Stimulated activated naive B cell treated with anti-CD40 and anti-IgM and Interleukin-4, amounts not matched to agents 10 μg/mL and 1 μg/mL and 100 μg/mL, for 72 hours (primary cell): ENCODE measurements at regions not wholly inside any gene's neighbourhood (a gene's known extent, or its start where the extent isn't known, plus 50 kb on each side); places are given as distances from the start of the nearest gene placed in this dataset.
A peak's percentile ranks its signal among the peaks of the same experiment; 100 is the strongest.
"Not testable (repeated sequence)": the region's sequence is repeated elsewhere in the genome, so short reads cannot be mapped to it uniquely, and the experiment has no call there.

Experiments used
- ATAC-seq, 2 donors: fragments of 150-1000 bp; cut with Tn5 transposase; replicated peaks; 2 replicates each; pipeline ENCODE4 v1.10.0; 2021; ENCODE audit warnings: moderate library complexity in 1 of 2
- DNase-seq: peaks from one replicate; pipeline ENCODE4 v3.0.0; 2021
- H3K27ac Mint-ChIP-seq: one replicate; pipeline ENCODE4 v1.8.0; 2022; ENCODE audit warnings: mild to moderate bottlenecking, mixed read lengths
- H3K27me3 Mint-ChIP-seq, 2 donors: one replicate each; pipeline ENCODE4 v1.8.0; 2022; ENCODE audit warnings: mixed read lengths in 2 of 2
- H3K36me3 Mint-ChIP-seq, 2 donors: one replicate each; pipeline ENCODE4 v1.8.0; 2022; ENCODE audit warnings: mixed read lengths in 2 of 2, mild to moderate bottlenecking in 1 of 2
- H3K4me1 Mint-ChIP-seq, 2 donors: one replicate each; pipeline ENCODE4 v1.8.0; 2022; ENCODE audit warnings: mixed read lengths in 2 of 2, mild to moderate bottlenecking in 1 of 2
- H3K4me3 Mint-ChIP-seq, 2 donors: one replicate each; pipeline ENCODE4 v1.8.0; 2022; ENCODE audit warnings: mild to moderate bottlenecking in 2 of 2, mixed read lengths in 2 of 2, moderate library complexity in 1 of 2
- H3K9me3 Mint-ChIP-seq, 2 donors: one replicate each; pipeline ENCODE4 v1.8.0; 2022; ENCODE audit warnings: mixed read lengths in 2 of 2, mild to moderate bottlenecking in 1 of 2

GRCh38 chr2:196526981-196527725 is 112.4 kb upstream of the CCDC150 start:
- not testable (repeated sequence) for H3K27ac Mint-ChIP-seq, H3K4me1 Mint-ChIP-seq, H3K9me3 Mint-ChIP-seq, H3K27me3 Mint-ChIP-seq, H3K4me3 Mint-ChIP-seq, ATAC-seq, H3K36me3 Mint-ChIP-seq, DNase-seq

- ATAC-seq: no peak
- Mint-ChIP-seq H3K4me1 (peaks cover 3 to 11% of the 10 kb centered on the region in 2 donors), H3K27ac (no peak overlapping the region), H3K9me3 (peaks cover 0 to 2% of the 10 kb centered on the region in 2 donors), H3K36me3 (no peaks in the 10 kb centered on the region), H3K27me3 (peaks cover 0 to 3% of the 10 kb centered on the region in 2 donors), H3K4me3 (no peak overlapping the region)
- DNase-seq: no peak
Measured at GRCh38 chr2:196528486-196529223, 110.9 kb upstream of the CCDC150 start.

DNA sequence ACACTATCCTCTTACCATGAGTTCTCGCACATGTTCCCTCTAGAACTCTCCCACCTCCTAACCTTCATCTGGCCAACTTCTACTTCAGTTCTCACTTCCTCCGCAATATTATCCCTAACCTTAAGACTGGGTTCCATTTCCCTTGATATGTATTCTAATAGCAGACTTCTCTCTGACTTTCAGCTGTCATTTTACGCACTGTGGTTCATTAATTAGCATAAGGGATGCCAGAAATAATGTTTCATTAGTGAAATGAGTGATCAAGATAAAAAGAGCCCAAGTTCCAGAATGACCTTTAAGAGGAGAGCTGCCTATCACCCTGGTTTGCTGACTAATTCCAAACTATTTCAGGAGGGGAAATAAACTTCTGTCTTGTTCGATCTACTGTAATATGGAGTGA is 108.6 kb upstream of the CCDC150 start:
- H3K27ac Mint-ChIP-seq: no peak overlapping the region
- H3K27me3 Mint-ChIP-seq: peaks cover 8 to 14% of the 10 kb centered on the region in 2 donors
- peaks cover 0 to 2% of the 10 kb centered on the region in 2 donors for H3K9me3 Mint-ChIP-seq
- ATAC-seq (peak; percentile 80 to 89), DNase-seq (no peak)
- H3K4me1 Mint-ChIP-seq: peaks cover 3 to 11% of the 10 kb centered on the region in 2 donors
- H3K36me3 Mint-ChIP-seq: no peaks in the 10 kb centered on the region
- H3K4me3 Mint-ChIP-seq: no peak overlapping the region

DNA sequence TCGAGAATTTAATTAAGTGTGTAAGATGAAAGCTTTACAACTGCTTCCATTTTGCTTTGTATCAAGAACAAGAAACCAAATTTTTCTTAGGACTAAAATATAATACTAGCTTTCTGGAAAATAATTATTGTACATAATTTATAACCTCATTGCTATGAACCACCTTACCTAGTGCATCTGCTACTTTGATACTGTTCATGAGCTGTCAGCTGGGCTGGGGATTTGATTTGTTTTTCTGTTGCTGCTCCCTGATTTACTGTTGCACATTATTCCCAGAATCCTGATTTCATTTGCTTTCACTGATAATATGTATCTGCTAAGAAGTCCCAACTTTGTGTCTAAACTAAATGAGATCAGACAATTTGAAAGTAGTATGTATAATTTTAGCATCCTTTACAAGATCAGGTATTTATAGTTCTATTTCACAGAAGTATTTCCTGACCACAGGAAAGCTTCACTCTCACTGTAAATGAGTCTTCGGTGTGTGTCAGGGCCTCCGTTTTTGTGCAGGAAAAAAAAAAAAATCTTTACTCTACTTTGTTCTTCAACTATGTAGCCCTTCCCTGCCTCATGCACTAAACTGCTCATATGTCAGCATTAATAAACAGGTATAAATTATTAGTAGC is 105.6 kb upstream of the CCDC150 start:
- no peak for ATAC-seq
- H3K27me3 Mint-ChIP-seq: peaks cover 15 to 25% of the 10 kb centered on the region in 2 donors
- no peaks in the 10 kb centered on the region for H3K36me3 Mint-ChIP-seq
- no peak for DNase-seq
- no peak overlapping the region for H3K27ac Mint-ChIP-seq
- H3K4me3 Mint-ChIP-seq: no peak overlapping the region
- H3K4me1 Mint-ChIP-seq: peaks cover 3 to 11% of the 10 kb centered on the region in 2 donors
- peaks cover 0 to 2% of the 10 kb centered on the region in 2 donors for H3K9me3 Mint-ChIP-seq

GRCh38 chr2:196534495-196534894 is 105.0 kb upstream of the CCDC150 start:
- DNase-seq: no peak
- Mint-ChIP-seq H3K4me3 (no peak overlapping the region), H3K36me3 (no peaks in the 10 kb centered on the region), H3K4me1 (peaks cover 3 to 11% of the 10 kb centered on the region in 2 donors), H3K27me3 (peaks cover 15 to 25% of the 10 kb centered on the region in 2 donors), H3K9me3 (peaks cover 0 to 2% of the 10 kb centered on the region in 2 donors), H3K27ac (no peak overlapping the region)
- ATAC-seq: no peak

DNA sequence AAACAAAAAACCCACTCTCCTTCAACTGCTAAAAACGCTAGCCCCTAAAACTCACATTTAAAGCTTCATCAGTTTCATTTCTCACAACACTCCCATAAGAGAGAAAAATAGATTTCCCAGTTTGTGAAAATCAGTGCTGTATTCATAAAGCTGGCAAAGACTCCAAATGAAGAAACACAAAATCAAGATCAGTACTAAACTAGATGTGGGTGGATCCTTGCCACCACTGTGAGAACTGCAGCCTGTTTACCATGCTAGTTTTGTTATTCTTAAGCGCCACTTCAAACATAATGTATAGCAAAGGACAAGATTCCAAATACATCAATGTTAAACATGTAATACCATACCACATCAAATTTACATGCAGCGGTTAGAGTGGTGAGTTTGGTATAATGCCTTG is 104.5 kb upstream of the CCDC150 start:
- no peak overlapping the region for H3K4me3 Mint-ChIP-seq
- DNase-seq (no peak), ATAC-seq (no peak)
- no peak overlapping the region for H3K27ac Mint-ChIP-seq
- peaks cover 0 to 2% of the 10 kb centered on the region in 2 donors for H3K9me3 Mint-ChIP-seq
- H3K4me1 Mint-ChIP-seq: peaks cover 3 to 11% of the 10 kb centered on the region in 2 donors
- H3K27me3 Mint-ChIP-seq: peaks cover 15 to 25% of the 10 kb centered on the region in 2 donors
- no peaks in the 10 kb centered on the region for H3K36me3 Mint-ChIP-seq

GRCh38 chr2:196535742-196536141 is 103.8 kb upstream of the CCDC150 start:
- ATAC-seq: no peak
- no peaks in the 10 kb centered on the region for H3K36me3 Mint-ChIP-seq
- no peak overlapping the region for H3K4me3 Mint-ChIP-seq
- H3K27me3 Mint-ChIP-seq: peaks cover 16 to 29% of the 10 kb centered on the region in 2 donors
- H3K4me1 Mint-ChIP-seq: peaks cover 2 to 9% of the 10 kb centered on the region in 2 donors
- H3K27ac Mint-ChIP-seq: no peak overlapping the region
- no peak for DNase-seq
- peaks cover 0 to 2% of the 10 kb centered on the region in 2 donors for H3K9me3 Mint-ChIP-seq

GRCh38 chr2:196537311-196537710 is 102.2 kb upstream of the CCDC150 start:
- DNase-seq (no peak), ATAC-seq (no peak)
- peaks cover 0 to 5% of the 10 kb centered on the region in 2 donors for H3K4me1 Mint-ChIP-seq
- no peaks in the 10 kb centered on the region for H3K36me3 Mint-ChIP-seq
- H3K9me3 Mint-ChIP-seq: no peaks in the 10 kb centered on the region
- peaks cover 19 to 36% of the 10 kb centered on the region in 2 donors for H3K27me3 Mint-ChIP-seq
- no peak overlapping the region for H3K4me3 Mint-ChIP-seq
- H3K27ac Mint-ChIP-seq: no peak overlapping the region

- ATAC-seq (no peak), DNase-seq (no peak)
- Mint-ChIP-seq H3K9me3 (no peaks in the 10 kb centered on the region), H3K27me3 (peaks cover 19 to 36% of the 10 kb centered on the region in 2 donors), H3K4me3 (no peak overlapping the region), H3K4me1 (peaks cover 0 to 4% of the 10 kb centered on the region in 2 donors), H3K27ac (no peak overlapping the region), H3K36me3 (no peaks in the 10 kb centered on the region)
Measured at GRCh38 chr2:196538189-196538588, 101.3 kb upstream of the CCDC150 start.

- Mint-ChIP-seq H3K4me3 (no peak overlapping the region), H3K4me1 (no peaks in the 10 kb centered on the region), H3K36me3 (no peaks in the 10 kb centered on the region), H3K27ac (no peak overlapping the region), H3K27me3 (peaks cover 19 to 36% of the 10 kb centered on the region in 2 donors), H3K9me3 (no peaks in the 10 kb centered on the region)
- no peak for ATAC-seq
- no peak for DNase-seq
Measured at GRCh38 chr2:196538646-196539045, 100.9 kb upstream of the CCDC150 start.

- no peaks in the 10 kb centered on the region for H3K4me1 Mint-ChIP-seq
- peaks cover 15 to 43% of the 10 kb centered on the region in 2 donors for H3K27me3 Mint-ChIP-seq
- no peaks in the 10 kb centered on the region for H3K36me3 Mint-ChIP-seq
- no peaks in the 10 kb centered on the region for H3K9me3 Mint-ChIP-seq
- no peak for DNase-seq
- H3K27ac Mint-ChIP-seq: no peak overlapping the region
- H3K4me3 Mint-ChIP-seq: no peak overlapping the region
- no peak for ATAC-seq
Measured at GRCh38 chr2:196544906-196545433, 94.5 kb upstream of the CCDC150 start.

DNA sequence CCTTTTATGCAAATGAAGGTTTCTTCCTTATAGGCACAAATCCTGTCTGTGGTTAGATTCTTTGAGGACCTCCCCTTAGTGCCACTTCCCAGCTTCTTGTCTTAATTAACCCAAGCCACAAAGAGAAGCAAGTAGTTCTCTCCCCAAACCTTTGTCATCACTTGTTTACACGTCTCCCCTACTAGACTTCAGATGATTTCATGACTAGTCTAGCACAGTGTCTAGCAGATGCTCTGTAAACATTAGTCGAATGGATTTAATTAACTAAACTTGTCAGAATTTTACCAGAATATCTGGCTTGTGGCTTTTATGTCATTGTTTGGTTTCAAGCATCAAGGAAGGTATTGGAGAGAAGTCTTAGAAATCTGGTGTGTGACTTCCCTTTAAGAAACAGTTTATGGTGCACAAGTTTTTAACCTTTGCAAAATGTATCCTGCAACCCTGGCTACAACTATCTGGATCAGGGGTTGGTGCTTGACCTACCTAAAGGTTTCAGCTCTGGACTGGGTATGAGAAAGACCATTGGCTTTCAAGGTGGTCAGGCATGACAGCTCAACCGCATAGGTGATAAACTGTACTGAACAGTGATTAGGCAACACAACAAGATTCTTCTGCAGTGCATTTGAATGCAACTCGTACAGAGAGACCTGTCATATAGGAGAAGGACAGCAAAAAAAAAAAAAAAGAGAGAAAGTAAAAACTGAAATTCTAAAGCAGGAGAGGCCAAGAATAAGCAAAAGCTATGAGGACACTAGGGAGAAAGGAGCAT is 93.2 kb upstream of the CCDC150 start:
- Mint-ChIP-seq H3K9me3 (no peaks in the 10 kb centered on the region), H3K4me1 (no peaks in the 10 kb centered on the region), H3K36me3 (no peaks in the 10 kb centered on the region), H3K27ac (no peak overlapping the region), H3K27me3 (peaks cover 11 to 33% of the 10 kb centered on the region in 2 donors), H3K4me3 (no peak overlapping the region)
- DNase-seq: no peak
- no peak for ATAC-seq

DNA sequence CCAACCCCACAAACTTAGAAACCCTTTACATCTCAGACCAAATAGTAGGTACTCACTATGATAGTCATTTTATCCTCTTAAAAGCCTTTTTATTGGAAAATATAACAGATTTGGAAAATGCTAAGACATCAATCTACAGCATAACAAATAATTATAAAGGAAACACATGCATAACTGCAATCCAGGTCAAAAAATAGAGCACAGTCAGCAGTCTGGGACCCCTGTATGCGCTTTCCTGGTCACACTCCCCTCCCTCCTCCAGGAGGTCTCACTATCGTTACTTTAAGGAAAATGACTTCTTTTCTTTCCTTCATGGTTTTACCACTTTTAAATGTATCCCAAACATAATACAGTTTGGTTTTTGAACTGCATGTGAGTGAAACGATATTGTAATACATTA is 90.5 kb upstream of the CCDC150 start:
- DNase-seq (no peak), ATAC-seq (no peak)
- Mint-ChIP-seq H3K27ac (no peak overlapping the region), H3K27me3 (peaks cover 11 to 42% of the 10 kb centered on the region in 2 donors), H3K4me1 (no peaks in the 10 kb centered on the region), H3K9me3 (no peaks in the 10 kb centered on the region), H3K36me3 (no peaks in the 10 kb centered on the region), H3K4me3 (no peak overlapping the region)

DNA sequence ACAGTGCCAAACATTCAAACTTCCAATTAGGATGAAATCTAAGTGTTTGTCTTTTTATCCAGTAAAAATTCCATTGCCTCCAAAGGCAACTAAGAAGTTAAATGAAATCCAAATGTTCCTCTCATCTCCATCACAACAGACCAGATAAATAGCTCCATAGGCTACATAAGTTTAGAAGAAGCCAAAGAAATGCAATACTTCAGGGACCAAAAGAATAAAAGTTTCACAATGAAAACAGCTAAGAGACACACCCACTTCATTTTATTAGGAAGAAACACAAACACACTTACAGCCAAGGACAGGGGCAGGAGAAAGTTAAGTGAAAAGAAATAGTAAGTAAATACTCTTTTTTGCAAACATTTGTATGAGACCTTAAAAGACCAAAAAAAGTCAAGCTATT is 88.5 kb upstream of the CCDC150 start:
- Mint-ChIP-seq H3K4me1 (no peaks in the 10 kb centered on the region), H3K4me3 (no peak overlapping the region), H3K27ac (no peak overlapping the region), H3K9me3 (no peaks in the 10 kb centered on the region), H3K36me3 (no peaks in the 10 kb centered on the region), H3K27me3 (peaks cover 15 to 37% of the 10 kb centered on the region in 2 donors)
- no peak for ATAC-seq
- DNase-seq: no peak
